HS-27A (cell line): ENCODE measurements at regions not wholly inside any gene's neighbourhood (a gene's known extent, or its start where the extent isn't known, plus 50 kb on each side); places are given as distances from the start of the nearest gene placed in this dataset.

Source experiments
- DNase-seq: peaks from one replicate; pipeline ENCODE4 v3.0.0-alpha.2; 2012; ENCODE audit warnings: low read depth, missing footprints

DNA sequence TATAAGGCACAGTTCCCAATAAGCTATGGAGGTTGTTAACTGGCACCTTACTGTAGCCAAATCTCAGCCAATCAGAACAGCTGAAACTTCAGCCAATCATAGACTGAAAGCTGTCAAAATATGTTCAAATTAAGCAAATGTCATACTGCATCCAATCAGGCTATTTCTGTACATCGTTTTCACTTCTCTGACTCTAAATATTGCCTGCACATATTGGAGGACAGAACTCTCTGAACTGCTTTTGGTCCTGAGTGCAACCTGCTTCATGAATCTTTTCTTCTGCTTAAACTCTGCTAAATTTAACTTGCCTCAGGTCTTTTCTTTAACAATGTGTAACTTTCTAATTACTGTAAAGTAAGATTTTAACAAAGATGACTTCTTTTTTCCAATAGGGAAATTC is 1198.9 kb upstream of the PCDH7 start:
- DNase-seq, result no peak

DNA sequence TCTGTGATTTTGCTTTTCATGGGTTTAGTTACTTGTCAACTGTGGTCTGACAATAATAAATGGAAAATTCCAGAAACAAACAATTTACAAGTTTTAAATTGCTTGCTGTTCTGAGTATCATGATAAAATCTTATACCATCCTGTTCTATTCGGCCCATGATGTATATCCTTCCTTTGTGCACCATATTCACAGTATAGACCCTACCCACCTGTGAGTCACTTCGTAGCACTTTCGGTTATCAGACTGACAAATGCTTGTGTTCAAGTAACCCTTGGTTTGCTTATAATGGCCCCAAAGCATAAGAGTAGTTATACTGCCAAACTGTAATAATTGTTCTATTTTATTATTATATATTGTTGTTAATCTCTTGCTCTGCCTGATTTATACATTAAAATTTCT is 1183.4 kb upstream of the PCDH7 start:
- DNase-seq, result no peak

DNA sequence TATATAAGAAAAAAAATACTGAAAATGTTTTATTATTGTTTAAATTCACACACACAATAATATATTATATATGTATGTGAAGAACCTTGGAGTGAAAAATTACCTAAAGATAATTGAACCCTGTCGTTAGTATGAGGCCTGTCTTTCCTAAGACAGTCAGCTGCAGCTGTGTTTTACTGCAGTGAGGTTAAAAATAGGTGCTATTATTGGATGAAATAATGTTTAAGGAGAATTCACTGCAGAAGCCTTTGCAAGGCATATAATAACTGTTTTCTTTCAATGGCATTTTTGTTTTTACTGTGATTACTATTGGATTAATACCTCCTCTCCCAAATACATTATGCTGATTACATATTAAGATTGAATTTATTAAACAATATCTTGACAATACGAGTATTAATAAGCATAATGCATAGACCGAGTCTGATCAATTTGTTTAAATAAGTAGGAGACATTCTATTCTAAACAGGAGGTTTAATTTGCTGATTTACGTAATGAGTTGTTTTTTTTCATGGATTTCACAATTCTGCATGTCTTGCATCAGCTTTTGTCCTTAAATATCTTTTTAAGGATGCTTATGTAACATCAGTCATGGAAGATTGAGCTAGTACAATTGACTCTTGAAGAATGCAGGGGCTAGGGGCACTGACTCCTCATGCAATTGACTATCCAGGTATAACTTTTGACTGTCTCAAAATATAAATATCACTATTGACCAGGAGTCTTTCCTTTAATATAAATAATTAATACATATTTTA is 1181.1 kb upstream of the PCDH7 start:
- DNase-seq, result no peak

DNA sequence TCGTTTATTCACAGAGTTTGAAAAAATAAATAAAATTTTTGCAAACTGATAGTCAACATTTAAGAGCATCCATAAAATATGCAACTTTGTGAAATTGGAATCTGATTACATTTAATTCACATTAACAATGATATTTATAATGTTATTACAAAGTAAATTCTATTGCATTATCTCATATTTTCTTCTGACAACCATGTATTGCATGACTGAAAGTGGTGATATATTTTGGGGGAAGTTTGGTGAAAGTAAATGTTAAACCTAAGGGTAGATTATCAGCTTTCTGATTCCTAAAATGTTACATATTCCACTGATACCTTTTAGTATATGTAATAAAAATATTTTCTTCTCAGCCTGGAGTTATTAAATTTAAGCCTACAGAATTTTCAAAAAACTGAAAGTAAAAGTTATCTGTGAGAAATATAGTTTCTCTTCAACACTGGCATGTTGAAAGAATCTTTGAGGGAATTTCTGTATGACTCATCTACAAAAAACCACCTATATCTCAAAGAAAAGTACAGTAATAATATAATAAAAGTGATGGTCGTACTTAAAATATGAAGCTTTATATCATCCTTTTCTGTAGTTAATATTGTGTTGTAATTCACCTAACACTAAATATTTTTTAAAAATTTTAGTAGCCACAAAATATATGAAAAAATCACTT is 1179.6 kb upstream of the PCDH7 start:
- DNase-seq, result no peak

DNA sequence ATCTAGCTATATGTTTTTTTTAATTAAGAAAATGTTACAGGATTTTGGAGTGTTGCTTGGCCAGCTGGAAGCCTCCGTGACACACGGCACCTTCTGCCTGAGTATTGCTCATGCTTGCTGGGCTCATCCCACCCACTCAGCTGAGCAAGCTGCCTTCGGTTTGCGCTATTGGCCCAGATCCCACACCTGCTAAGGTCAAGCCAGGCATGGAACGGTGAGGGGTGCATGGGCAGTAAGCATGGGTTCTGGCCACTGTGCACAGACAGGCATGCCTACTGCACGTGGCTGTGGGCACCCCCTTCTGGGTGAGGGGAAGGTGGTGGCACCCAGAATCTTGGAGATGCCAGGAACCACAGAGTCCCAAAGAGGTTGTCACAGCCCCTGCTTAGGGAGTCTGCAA is 1178.4 kb upstream of the PCDH7 start:
- DNase-seq, result no peak

DNA sequence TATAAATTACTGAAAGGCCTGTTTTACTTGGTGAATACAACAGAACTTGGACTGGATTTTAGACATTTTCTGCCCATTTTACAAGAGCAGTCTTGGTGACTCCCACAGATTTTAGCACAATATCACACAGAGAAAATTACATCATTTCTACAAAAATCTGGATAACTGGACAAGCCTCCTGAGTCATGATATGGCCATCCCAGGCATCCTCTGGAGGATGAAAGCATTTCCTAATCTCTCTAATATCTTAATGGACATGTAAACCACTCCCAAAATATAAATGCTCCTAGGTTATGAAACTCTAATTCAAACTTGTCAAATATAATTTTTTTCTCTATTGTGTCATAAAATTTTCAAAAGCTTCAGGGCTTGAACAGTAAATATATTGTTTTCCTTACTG is 1170.8 kb upstream of the PCDH7 start:
- no peak for DNase-seq

DNA sequence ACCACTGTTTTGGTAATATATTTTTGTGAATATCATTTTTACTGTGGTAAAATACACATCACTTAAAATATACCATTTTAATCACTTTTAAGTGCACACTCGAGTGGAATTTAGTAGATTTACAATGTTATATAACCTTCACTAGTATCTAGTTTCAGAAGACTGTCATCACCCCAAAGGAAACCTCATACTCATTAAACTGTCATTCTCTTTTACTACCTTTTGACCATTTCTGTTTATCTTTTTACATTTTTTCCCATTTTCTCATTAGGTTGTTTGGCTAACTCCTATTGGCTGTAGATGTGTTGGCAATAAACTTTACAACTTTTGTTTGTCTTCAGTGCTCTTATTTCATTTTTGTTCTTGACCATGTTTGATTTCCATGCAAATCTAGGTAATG is 1168.3 kb upstream of the PCDH7 start:
- DNase-seq, result no peak

DNA sequence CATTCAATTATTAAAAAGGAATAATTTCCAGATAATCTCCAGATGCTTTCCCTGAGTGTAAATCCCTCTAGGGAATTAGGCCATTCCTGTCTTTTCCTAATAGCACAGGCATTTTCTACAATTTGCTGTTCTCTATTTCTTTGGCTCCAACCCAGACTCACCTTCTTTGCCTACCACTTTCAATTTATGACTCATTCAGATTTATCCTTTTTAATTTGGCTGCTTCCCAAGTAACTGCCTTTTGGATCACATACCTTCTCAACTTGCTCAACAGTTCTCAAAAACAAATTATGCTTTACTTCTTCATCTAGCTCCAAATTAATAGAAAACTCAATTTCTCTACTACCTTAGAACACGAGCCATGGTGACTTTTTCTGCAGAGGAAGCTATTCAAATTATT is 1166.3 kb upstream of the PCDH7 start:
- no peak for DNase-seq

DNA sequence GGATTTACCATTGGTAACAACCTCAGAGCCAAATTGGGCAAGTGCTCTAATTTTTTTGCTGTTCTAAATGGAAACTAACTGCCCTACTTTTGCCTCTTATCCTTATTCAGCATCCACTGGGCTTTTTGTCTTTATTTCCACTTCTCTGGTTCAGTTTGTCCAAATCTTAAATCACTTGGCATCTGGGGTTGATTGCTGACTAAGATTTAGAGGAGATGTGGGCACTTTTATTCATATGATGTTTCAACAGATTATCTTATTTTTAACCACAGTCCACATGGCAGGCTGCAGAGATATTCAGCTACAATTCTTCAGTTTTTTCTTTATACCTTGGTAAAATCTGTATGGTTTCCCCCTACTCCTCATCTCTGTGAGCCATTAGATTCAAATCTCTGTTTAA is 1161.4 kb upstream of the PCDH7 start:
- DNase-seq, result no peak

DNA sequence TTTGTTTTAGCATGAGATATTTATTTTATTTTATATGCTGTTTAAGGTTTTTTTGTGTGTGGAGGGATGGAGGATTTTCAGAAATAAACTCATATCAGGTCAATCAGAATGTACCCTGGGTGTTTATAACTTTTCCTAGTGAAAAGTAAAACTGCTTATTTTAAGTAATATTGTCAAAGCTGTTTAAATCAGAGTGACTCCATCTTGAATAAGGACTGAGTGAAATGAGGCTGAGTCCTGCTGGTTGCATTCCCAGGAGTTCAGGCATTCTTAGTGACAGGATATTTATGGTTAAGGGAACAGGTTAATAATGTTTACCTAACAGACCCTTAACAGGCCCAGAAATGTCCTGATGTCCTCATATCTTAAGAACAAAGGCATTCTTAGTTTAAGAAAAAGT is 1160.9 kb upstream of the PCDH7 start:
- DNase-seq, result no peak

DNA sequence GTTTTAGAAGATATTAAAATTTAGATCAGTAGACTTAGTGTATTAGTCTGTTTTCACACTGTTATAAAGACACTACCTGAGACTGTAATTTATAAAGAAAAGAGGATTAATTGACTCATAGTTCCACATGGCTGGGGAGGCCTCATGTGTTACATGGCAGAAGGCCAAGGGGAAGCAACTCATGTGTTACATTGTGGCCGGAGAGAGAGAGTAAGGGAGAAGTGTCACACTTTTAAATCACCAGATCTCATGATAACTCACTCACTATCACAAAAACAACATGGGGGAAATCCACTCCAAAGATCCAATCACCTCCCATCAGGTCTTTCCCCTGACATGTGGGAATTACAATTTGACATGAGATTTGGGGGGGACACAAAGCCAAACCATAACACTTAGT is 1159.7 kb upstream of the PCDH7 start:
- DNase-seq, result no peak

DNA sequence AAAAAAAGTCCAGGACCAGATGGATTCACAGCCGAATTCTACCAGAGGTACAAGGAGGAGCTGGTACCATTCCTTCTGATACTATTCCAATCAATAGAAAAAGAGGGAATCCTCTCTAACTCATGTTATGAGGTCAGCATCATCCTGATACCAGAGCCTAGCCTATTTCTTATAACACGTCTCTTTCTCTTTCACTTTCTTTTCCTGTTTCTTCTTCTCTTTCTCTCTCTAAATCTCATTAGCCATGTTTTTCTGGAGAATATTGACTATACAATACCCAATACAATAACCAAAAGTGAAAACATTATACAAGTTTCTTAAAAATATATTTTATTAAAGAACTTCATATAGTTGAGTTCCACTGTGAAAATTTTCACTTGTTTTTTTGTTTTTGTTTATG is 1154.9 kb upstream of the PCDH7 start:
- DNase-seq, result no peak

DNA sequence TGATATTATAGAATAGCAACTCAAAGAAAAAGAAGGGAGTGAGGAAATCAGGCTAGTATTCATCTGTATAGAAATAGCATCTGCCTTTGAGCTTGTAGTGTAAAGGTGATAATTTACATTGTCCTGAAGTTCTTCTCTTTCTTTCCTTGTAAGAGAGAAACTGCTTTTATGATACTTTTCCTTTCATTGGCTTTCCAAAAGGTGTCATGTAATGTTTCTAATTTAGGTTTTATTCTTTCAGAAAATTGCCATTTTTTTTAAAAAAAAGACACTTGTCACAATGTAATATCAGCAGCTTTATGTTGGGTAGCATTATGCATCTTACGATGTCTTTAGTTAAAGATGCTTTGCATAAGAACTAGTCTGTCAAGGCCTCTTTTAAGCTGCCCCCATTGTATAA is 1153.8 kb upstream of the PCDH7 start:
- no peak for DNase-seq

DNA sequence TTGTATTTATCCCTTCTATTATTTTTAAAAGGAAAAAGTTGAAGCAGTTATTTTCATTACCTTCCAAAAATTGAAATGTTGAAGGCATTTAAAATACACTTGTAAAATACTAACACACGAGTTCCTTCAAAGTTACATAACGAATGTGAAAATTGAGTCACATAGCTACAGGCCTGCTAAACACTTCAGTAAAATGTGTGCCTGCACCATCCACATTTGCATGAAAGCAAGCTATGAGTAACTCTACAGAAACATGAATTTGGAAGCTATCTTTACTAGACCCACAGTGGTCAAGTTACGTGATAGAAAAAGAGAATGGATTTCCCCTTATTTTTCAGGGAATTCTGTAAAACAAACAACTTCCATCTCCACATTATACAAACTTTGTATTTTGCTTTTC is 1148.8 kb upstream of the PCDH7 start:
- DNase-seq, result no peak

DNA sequence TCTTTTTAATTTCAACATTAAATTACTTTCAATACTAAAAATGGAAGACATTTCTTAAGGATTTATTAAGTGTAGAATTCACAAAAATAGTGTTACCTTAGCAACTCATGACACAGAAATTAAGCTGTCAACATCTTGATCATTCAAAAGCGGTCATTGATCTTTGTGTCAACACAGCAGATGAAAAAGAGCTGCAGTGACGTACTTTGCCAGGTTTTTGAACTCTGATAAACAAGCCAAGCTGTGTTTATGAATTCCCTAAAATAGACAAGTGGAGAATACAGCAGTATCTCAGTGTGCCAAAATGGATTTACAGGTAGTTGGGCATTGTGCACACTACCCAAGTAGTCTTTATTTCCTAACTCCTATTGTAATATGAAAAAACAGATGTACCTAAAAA is 1141.8 kb upstream of the PCDH7 start:
- no peak for DNase-seq

DNA sequence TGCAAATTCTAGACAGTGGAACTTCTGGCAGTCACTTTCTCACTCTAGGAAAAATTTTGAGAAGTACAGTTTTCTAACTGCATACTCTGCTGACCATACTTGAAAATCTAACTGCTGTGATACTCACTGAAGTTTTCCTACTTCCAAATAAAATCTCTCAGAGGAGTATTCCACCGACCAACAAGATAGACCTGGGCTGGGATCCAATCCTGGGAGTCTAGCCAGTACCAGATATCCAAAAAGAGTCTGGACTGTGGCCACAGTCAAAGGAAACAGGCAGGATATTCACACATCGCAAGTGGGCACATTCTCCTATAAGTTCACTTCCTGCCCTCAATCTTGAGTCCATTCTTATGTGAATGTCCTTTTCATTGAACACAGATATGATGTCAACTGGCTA is 1138.7 kb upstream of the PCDH7 start:
- DNase-seq, result no peak

DNA sequence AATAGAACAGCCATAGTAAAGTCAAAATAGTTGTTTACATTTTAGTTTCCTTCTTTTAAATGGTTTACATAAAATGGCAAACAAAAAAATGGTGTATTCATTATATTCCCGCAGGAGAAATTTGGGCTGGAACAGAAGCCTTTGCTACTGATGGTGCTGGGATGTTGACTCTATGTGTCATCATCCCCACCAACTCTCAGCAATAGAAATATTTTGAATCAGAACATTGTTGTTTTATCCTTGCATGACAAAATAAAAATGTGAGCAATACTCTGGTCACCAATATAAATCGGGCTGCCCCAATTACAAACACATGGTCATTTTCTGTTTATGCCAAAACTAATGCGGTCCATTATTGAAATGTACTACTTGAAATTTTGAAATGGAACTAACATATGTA is 1131.6 kb upstream of the PCDH7 start:
- no peak for DNase-seq

DNA sequence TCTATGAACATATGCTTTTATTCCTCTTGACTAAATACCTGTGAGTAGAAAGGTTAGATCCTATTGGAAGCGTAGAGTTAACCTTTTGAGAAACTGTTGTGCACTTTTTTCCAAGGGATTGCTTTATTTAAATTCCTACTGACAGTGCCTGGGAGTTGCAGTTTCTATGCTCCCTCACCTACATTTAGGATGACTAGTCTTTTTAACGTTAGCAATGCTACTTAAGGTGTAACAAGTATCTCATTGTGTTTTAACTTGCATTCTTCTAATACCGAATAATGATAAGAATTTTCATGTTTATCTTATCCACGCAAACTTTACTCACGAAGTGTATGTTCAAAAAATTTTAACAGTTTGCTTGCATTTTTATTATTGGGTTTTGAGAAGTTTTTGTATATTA is 1123.9 kb upstream of the PCDH7 start:
- no peak for DNase-seq

DNA sequence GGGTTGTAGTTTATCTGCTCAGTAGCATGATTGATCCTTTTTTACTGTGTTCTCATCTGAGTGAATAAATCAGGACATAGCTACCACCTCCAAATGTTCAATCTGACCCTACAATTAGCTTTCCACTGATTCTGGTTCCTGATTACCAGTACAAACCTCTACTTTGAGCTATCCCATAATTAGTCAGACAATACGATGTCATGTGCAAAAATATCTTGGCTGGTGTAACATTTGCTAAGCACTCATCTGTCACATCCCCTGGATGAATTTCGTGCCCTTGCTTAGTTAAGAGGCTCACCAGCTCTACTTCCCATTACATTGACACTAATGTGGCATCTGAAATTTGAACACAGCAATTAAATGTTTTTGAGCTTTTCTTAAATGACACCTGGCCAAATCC is 1101.0 kb upstream of the PCDH7 start:
- no peak for DNase-seq

DNA sequence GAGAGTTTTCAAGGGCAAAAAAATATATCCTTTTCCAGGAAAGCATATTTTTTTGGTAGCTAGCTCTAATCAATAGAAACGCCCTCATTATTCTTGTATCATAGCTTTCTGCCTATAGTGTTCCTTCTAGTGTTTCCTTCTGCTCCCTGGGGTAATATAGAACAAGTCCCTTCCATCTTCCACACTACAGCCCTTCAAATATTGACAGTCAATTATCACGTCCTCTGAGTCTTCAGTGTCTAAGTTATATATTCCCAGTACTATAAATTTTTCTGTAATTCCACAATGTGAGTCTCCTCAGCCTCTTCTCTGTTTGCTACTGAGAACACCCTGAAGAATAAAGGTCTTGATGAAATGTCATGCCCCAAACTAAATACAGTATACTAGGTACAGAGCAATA is 1088.0 kb upstream of the PCDH7 start:
- no peak for DNase-seq

DNA sequence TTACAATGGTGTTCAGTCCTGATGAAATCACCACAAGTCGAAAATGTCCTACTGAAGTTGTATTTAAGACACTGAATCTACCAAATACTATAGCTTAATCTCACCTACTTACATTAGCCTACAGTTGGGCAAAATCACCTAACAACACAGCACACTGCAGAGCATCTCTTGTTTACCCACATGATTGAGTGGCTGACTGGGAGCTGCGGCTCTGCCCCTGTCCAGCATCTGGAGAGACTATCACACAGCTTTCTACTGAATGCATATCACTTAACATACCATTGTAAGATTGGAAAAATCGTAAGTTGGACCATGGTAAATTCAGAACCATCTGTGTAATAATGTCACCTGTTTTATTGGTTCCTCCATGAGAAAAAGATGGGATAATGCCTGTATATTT is 1083.2 kb upstream of the PCDH7 start:
- DNase-seq, result no peak

DNA sequence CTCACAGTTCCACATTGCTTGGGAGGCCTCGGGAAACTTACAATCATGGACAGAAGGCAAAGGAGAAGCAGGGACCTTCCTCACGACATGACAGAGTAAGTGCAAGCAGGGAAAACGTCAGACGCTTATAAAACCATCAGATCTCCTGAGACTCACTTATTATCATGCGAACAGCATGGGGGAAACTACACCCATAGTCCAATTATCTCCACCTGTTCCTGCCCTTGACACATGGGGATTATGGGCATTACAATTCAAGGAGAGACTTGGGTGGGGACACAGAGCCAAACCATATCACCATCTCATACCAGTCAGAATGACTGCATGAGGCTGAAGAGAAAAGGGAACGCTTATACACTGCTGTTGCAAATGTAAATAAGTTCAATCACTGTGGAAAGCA is 1066.9 kb upstream of the PCDH7 start:
- DNase-seq, result no peak

DNA sequence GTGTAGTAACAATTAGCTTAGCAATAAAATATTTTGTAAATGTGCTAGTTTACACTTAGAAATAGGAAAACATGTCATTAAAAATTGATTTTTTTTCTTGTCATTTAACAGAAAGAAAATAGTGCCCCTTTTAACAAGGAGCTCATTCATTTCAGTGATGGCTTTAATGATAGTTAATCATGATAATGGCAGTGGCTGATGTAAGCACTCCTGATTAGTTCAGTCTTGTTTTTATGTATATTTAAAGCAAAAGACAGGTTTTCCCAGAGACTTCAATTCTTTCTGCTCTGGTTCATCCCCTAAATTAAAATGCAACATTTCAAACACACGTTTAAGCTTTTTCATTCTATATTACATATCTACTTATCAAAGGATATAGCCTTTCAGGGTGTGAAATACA is 1039.5 kb upstream of the PCDH7 start:
- DNase-seq, result no peak

DNA sequence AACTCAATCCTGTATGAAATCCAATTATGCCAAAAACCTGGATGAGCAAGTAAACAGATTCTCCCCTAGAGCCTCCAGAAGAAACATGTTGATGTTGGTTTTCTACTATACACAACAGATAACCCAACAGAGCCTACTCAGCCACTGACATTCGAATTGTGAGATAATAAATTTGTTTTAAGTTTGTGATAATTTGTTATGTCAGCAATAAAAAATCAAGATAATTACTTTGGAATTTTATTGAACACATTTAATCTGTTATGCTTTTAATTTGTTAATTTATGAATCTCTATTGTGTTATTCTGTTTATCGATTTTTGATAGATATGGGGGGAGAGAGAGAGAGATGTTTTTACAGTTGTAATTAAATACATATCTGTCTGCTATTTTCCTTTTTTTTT is 1016.1 kb upstream of the PCDH7 start:
- DNase-seq, result no peak
